Heart right ventricle (tissue), 16 donors: ENCODE measurements at regions not wholly inside any gene's neighbourhood (a gene's known extent, or its start where the extent isn't known, plus 50 kb on each side); places are given as distances from the start of the nearest gene placed in this dataset.

ENCODE experiments used
- ATAC-seq, 8 donors: fragments of 200-7000 bp; cut with Tn5 transposase; one replicate each; pipeline ENCODE4 v1.9.1; 2020; ENCODE audit warnings: mild to moderate bottlenecking in 8 of 8, moderate library complexity in 8 of 8, moderate number of reproducible peaks in 1 of 8
- DNase-seq, 2 donors: peaks; one replicate each; pipeline ENCODE4 v3.0.0-alpha.2; 2020
- H3K27ac ChIP-seq, 10 donors: fragments of 200-600 bp; sonication (generic) in 2 of 10; one replicate each; pipeline versions ENCODE4 v1.5.0 to v1.8.0; 2020 to 2022; ENCODE audit warnings: mild to moderate bottlenecking in 3 of 10
- H3K27me3 ChIP-seq, 7 donors: fragments of 200-600 bp; one replicate each; pipeline ENCODE4 v1.8.0; 2021 to 2022; ENCODE audit warnings: mild to moderate bottlenecking in 2 of 7
- H3K36me3 ChIP-seq, 9 donors: fragments of 200-600 bp; sonication (generic) in 1 of 9; one replicate each; pipeline versions ENCODE4 v1.5.0 to v1.8.0; 2020 to 2022; ENCODE audit warnings: mild to moderate bottlenecking in 2 of 9
- H3K4me1 ChIP-seq, 9 donors: fragments of 200-600 bp; sonication (generic) in 1 of 9; one replicate each; pipeline versions ENCODE4 v1.5.0 to v1.8.0; 2020 to 2022; ENCODE audit warnings: mild to moderate bottlenecking in 4 of 9
- H3K4me3 ChIP-seq, 10 donors: fragments of 200-600 bp; sonication (generic) in 2 of 10; one replicate each; pipeline versions ENCODE4 v1.5.0 to v1.8.0; 2020 to 2022; ENCODE audit warnings: mild to moderate bottlenecking in 7 of 10, moderate library complexity in 2 of 10
- H3K9me3 ChIP-seq, 11 donors: fragments of 200-600 bp in 10 of 11; sonication (generic) in 2 of 11; one replicate each; pipeline versions ENCODE4 v1.5.0 to v1.8.0; 2013 to 2022; ENCODE audit warnings: mild to moderate bottlenecking in 2 of 11, control low read depth in 1 of 11, moderate library complexity in 1 of 11
- CTCF ChIP-seq, 9 donors: fragments of 200-600 bp; sonication (generic) in 2 of 9; IDR thresholded peaks; one replicate each; pipeline versions ENCODE4 v1.5.0 to v1.8.0; 2021 to 2022; ENCODE audit warnings: antibody characterized with exemption in 9 of 9, mild to moderate bottlenecking in 5 of 9, moderate library complexity in 1 of 9
- WGBS, 2 donors: extraction: QIAGEN DNeasy Blood & Tissue Kit; methylation state at CpG; one replicate each; pipeline ENCODE4 v1.1.7; 2013; ENCODE audit warnings: inconsistent platforms in 1 of 2; 5-methylcytosine and 5-hydroxymethylcytosine counted together
- intact Hi-C, 10 donors: fragments of 100-400 bp; cut with DNase I; formaldehyde crosslinking; loops; one replicate each; pipeline versions ENCODE4 v1.11.1 to v1.14.2; 2022
- donor health status: Arrhythmogenic right ventricular cardiomyopathy.
- donor health status: ischemic (EF 13 %, LVEDD 7.1; RV severe dilation, severe dysfunction).
- donor health status: healthy with polysubstance abuse.
- donor health status: DM: no; HTN: yes; CAD: no.
- donor health status: DM: no; HTN: no; CAD: no.
- donor health status: ischemic (EF 25% LVEDD 6.9; RV normal size, moderate dysfunction).
- donor health status: ischemic (EF 25% LVEDD 5.7; RV mildly dilated, moderate dysfunction).
- donor health status: healthy.
- donor health status: DM: yes; HTN: yes; CAD: no.
- donor health status: Ischemic cardiomyopathy.
- donor health status: ischemic (EF 35%, LVEDD 5.7; RV mildly dilated, moderate dysfunction).
- donor health status: nonischemic (EF 11% LVEDD 7.7; RV severe dilation, severe dysfunction).
- donor health status: DM: yes; HTN: yes; CAD: no.
- donor health status: PGD.
- donor health status: ischemic (EF 29% LVEDD 5.4; RV normal size, mild dysfunction).
- donor health status: nonischemic (EF 23%, LVEDD 6.1; RV moderate dilation, normal function).

- no peak overlapping the region for H3K27ac ChIP-seq
- TF ChIP-seq CTCF (IDR thresholded peaks at IDR 0.05), result no peak
- H3K27me3 ChIP-seq, result no peaks in the 10 kb centered on the region
- H3K4me3 ChIP-seq, result no peak overlapping the region
- H3K9me3 ChIP-seq, result no peaks in the 10 kb centered on the region
- no peaks in the 10 kb centered on the region for H3K4me1 ChIP-seq
- intact Hi-C loops, result no loop called here
- H3K36me3 ChIP-seq, result no peaks in the 10 kb centered on the region
- DNase-seq (no peak), ATAC-seq (no peak)
- 59% methylated on average over 4 of the region's 4 CpGs for WGBS, 2 donors
Observed at GRCh38 chr4:116401293-116401692, 684.1 kb downstream of the TRAM1L1 start.

- Histone ChIP-seq H3K9me3 (no peaks in the 10 kb centered on the region), H3K27ac (no peak overlapping the region), H3K36me3 (no peaks in the 10 kb centered on the region), H3K27me3 (no peaks in the 10 kb centered on the region), H3K4me3 (no peak overlapping the region), H3K4me1 (no peaks in the 10 kb centered on the region)
- TF ChIP-seq CTCF (IDR thresholded peaks at IDR 0.05), result no peak
- DNase-seq (no peak), ATAC-seq (no peak)
- WGBS, 2 donors, result 45 to 97% methylated on average over 1 of the region's 1 CpG
- intact Hi-C loops, result no loop called here
Observed at GRCh38 chr4:116400480-116400879, 684.9 kb downstream of the TRAM1L1 start.

GRCh38 chr4:116397714-116398113, 687.7 kb downstream of the TRAM1L1 start:
- 69 to 97% methylated on average over 3 of the region's 3 CpGs for WGBS, 2 donors
- intact Hi-C loops, result no loop called here
- no peaks in the 10 kb centered on the region for H3K4me1 ChIP-seq
- no peaks in the 10 kb centered on the region for H3K27me3 ChIP-seq
- no peaks in the 10 kb centered on the region for H3K9me3 ChIP-seq
- no peaks in the 10 kb centered on the region for H3K36me3 ChIP-seq
- no peak for ATAC-seq
- no peak overlapping the region for H3K27ac ChIP-seq
- no peak overlapping the region for H3K4me3 ChIP-seq
- DNase-seq, result no peak
- TF ChIP-seq CTCF (IDR thresholded peaks at IDR 0.05), result no peak

GRCh38 chr4:116397291-116397690, 688.1 kb downstream of the TRAM1L1 start:
- TF ChIP-seq CTCF (IDR thresholded peaks at IDR 0.05), result no peak
- no peak for ATAC-seq
- intact Hi-C loops, result no loop called here

GRCh38 chr4:116395408-116395807, 690.0 kb downstream of the TRAM1L1 start:
- DNase-seq (no peak), ATAC-seq (no peak)
- intact Hi-C loops, result no loop called here
- Histone ChIP-seq H3K36me3 (no peaks in the 10 kb centered on the region), H3K27ac (no peak overlapping the region), H3K27me3 (no peaks in the 10 kb centered on the region), H3K4me1 (no peaks in the 10 kb centered on the region), H3K4me3 (no peak overlapping the region), H3K9me3 (no peaks in the 10 kb centered on the region)
- no peak for TF ChIP-seq CTCF (IDR thresholded peaks at IDR 0.05)
- 86 to 91% methylated on average over 3 of the region's 3 CpGs for WGBS, 2 donors

More at GRCh38 chr4:116397291-116397690, 688.1 kb downstream of the TRAM1L1 start:
- no peaks in the 10 kb centered on the region for H3K36me3 ChIP-seq
- H3K4me3 ChIP-seq, result no peak overlapping the region
- no peak overlapping the region for H3K27ac ChIP-seq
- no peaks in the 10 kb centered on the region for H3K4me1 ChIP-seq
- DNase-seq, result no peak
- H3K9me3 ChIP-seq, result no peaks in the 10 kb centered on the region
- no peaks in the 10 kb centered on the region for H3K27me3 ChIP-seq
